ENCODE measurements at regions not wholly inside any gene's neighbourhood (a gene's known extent, or its start where the extent isn't known, plus 50 kb on each side); places are given as distances from the start of the nearest gene placed in this dataset.
"Not testable (repeated sequence)": the region's sequence is repeated elsewhere in the genome, so short reads cannot be mapped to it uniquely, and the experiment has no call there.

- TF ChIP-seq CTCF (IDR thresholded peaks at IDR 0.05): no peak
- intact Hi-C loops (cut with DNase I, micrococcal nuclease): no loop called here
- no peak for DNase-seq
- Histone ChIP-seq H3K4me3 (no peak overlapping the region), H3K36me3 (ENCODE audit: low read depth) (no peaks in the 10 kb centered on the region), H3K9me3 (no peaks in the 10 kb centered on the region), H3K4me1 (ENCODE audit: low read depth) (no peaks in the 10 kb centered on the region)
- no peak for ATAC-seq
These were observed 191.6 kb downstream of the CDRT15L2 start for GRCh38 chr17:20771104-20771503.

GRCh38 chr17:20774472-20775135, 195.1 kb downstream of the CDRT15L2 start:
- TF ChIP-seq CTCF (IDR thresholded peaks at IDR 0.05): no peak
- no peaks in the 10 kb centered on the region for H3K4me1 ChIP-seq (ENCODE audit: low read depth)
- intact Hi-C loops (cut with DNase I, micrococcal nuclease): no loop called here
- no peaks in the 10 kb centered on the region for H3K36me3 ChIP-seq (ENCODE audit: low read depth)
- H3K9me3 ChIP-seq: no peaks in the 10 kb centered on the region
- no peak overlapping the region for H3K4me3 ChIP-seq
- ATAC-seq (no peak), DNase-seq (no peak)

GRCh38 chr17:20775331-20775730, 195.8 kb downstream of the CDRT15L2 start:
- DNase-seq: no peak
- H3K9me3 ChIP-seq: no peaks in the 10 kb centered on the region
- H3K4me1 ChIP-seq (ENCODE audit: low read depth): no peaks in the 10 kb centered on the region
- TF ChIP-seq CTCF (IDR thresholded peaks at IDR 0.05): no peak
- no peak overlapping the region for H3K4me3 ChIP-seq
- intact Hi-C loops (cut with DNase I, micrococcal nuclease): no loop called here
- no peak for ATAC-seq
- no peaks in the 10 kb centered on the region for H3K36me3 ChIP-seq (ENCODE audit: low read depth)

GRCh38 chr17:20779521-20779920, 200.0 kb downstream of the CDRT15L2 start:
- Histone ChIP-seq H3K4me3 (no peak overlapping the region), H3K36me3 (ENCODE audit: low read depth) (no peaks in the 10 kb centered on the region), H3K9me3 (no peaks in the 10 kb centered on the region), H3K4me1 (ENCODE audit: low read depth) (no peaks in the 10 kb centered on the region)
- intact Hi-C loops (cut with DNase I, micrococcal nuclease): no loop called here
- ATAC-seq (no peak), DNase-seq (no peak)
- TF ChIP-seq CTCF (IDR thresholded peaks at IDR 0.05): no peak

- ATAC-seq: no peak
- no peaks in the 10 kb centered on the region for H3K4me1 ChIP-seq (ENCODE audit: low read depth)
- H3K36me3 ChIP-seq (ENCODE audit: low read depth): no peaks in the 10 kb centered on the region
- no peak overlapping the region for H3K4me3 ChIP-seq
- intact Hi-C loops (cut with DNase I, micrococcal nuclease): no loop called here
- DNase-seq: no peak
- TF ChIP-seq CTCF (IDR thresholded peaks at IDR 0.05): no peak
- H3K9me3 ChIP-seq: no peaks in the 10 kb centered on the region
These were observed 201.7 kb downstream of the CDRT15L2 start for GRCh38 chr17:20781260-20781659.

GRCh38 chr17:20781869-20782268, 202.3 kb downstream of the CDRT15L2 start:
- DNase-seq, H3K9me3 ChIP-seq, ATAC-seq: not testable (repeated sequence)

More at GRCh38 chr17:20781869-20782268, 202.3 kb downstream of the CDRT15L2 start:
- H3K36me3 ChIP-seq (ENCODE audit: low read depth); H3K4me3 ChIP-seq; intact Hi-C loops (cut with DNase I, micrococcal nuclease); H3K4me1 ChIP-seq (ENCODE audit: low read depth): not testable (repeated sequence)
